ENCODE measurements at regions not wholly inside any gene's neighbourhood (a gene's known extent, or its start where the extent isn't known, plus 50 kb on each side); places are given as distances from the start of the nearest gene placed in this dataset.

GRCh38 chr11:120061036-120061760, 76.7 kb downstream of the TRIM29 start:
- H3K27me3 ChIP-seq (replicated peaks): no peaks in the 10 kb centered on the region
- peak; percentile 22 for DNase-seq
- in situ Hi-C loops (cut with HindIII; ENCODE audit: low pct_ligation_motif_present, low sequenced_read_pairs): no loop called here
- H3K4me3 ChIP-seq (ENCODE audit: low read depth, low read length): no peak overlapping the region
- H3K36me3 ChIP-seq (replicated peaks): no peaks in the 10 kb centered on the region
- no peak for TF ChIP-seq CTCF (IDR thresholded peaks at IDR 0.05; ENCODE audit: low read depth, low read length, missing control alignments)
- H3K27ac ChIP-seq: no peak overlapping the region

DNA sequence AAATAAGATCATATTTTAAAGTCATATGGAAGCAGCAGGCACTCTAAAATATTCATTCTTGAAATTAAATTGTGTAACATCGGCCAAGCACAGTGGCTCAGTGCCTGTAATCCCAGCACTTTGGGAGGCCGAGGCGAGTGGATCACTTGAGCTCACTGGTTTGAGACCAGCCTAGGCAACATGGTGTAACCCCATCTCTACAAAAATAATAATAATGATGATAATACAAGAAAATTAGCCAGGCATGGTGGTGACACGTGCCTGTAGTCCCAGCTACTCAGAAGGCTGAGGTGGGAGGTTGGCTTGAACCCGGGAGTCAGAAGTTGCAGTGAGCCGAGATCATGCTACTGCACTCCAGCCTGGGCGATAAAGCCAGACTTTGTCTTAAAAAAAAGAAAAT, 77.4 kb downstream of the TRIM29 start:
- in situ Hi-C loops (cut with HindIII; ENCODE audit: low pct_ligation_motif_present, low sequenced_read_pairs): no loop called here
- Histone ChIP-seq H3K27me3 (replicated peaks) (no peaks in the 10 kb centered on the region), H3K27ac (no peak overlapping the region), H3K4me3 (ENCODE audit: low read depth, low read length) (no peak overlapping the region), H3K36me3 (replicated peaks) (no peaks in the 10 kb centered on the region)
- no peak for TF ChIP-seq CTCF (IDR thresholded peaks at IDR 0.05; ENCODE audit: low read depth, low read length, missing control alignments)
- no peak for DNase-seq

DNA sequence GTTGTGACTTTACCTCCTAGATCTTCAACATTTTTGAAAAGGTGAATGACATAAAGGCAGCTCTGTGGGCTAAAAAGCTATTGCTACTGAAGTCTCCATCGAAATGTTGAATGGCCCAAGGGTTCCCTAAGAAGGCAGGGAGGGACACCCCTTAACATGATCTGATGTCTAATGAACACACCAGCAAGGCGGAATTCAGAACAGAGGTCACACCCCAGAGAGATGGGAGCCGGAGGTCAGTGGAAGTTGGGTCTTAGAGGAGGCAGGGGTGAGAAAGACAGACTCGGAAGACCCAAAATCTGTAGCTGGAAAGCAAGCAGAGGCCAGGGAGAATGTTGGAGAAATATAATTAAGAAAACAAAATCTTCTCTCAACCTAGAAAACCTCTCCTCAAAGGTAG, 79.0 kb downstream of the TRIM29 start:
- no peak overlapping the region for H3K27ac ChIP-seq
- TF ChIP-seq CTCF (IDR thresholded peaks at IDR 0.05; ENCODE audit: low read depth, low read length, missing control alignments): no peak
- H3K27me3 ChIP-seq (replicated peaks): no peaks in the 10 kb centered on the region
- H3K4me3 ChIP-seq (ENCODE audit: low read depth, low read length): no peak overlapping the region
- no peak for DNase-seq
- in situ Hi-C loops (cut with HindIII; ENCODE audit: low pct_ligation_motif_present, low sequenced_read_pairs): no loop called here
- H3K36me3 ChIP-seq (replicated peaks): no peaks in the 10 kb centered on the region

- in situ Hi-C loops (cut with HindIII; ENCODE audit: low pct_ligation_motif_present, low sequenced_read_pairs): no loop called here
- Histone ChIP-seq H3K27ac (no peak overlapping the region), H3K36me3 (replicated peaks) (no peaks in the 10 kb centered on the region), H3K4me3 (ENCODE audit: low read depth, low read length) (no peak overlapping the region), H3K27me3 (replicated peaks) (no peaks in the 10 kb centered on the region)
- TF ChIP-seq CTCF (IDR thresholded peaks at IDR 0.05; ENCODE audit: low read depth, low read length, missing control alignments): no peak
- peak; percentile 31 for DNase-seq
Observed at GRCh38 chr11:120057595-120058581, 80.0 kb downstream of the TRIM29 start.

DNA sequence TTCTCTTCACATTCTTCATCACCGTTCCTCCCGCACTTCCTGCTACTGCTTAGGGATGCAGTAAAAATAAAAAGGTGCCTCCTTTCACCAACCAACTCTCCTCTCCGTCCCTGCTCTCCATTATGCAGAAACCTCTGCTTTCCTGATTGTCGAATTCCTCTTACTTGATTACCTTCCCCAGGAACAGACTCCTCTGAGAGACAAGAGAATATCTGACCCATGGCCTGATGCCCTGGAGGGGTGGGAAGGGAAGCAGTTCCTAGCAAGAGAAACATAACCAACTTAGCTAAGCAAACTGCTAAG, 80.9 kb downstream of the TRIM29 start:
- no peak for DNase-seq
- no peak overlapping the region for H3K27ac ChIP-seq
- in situ Hi-C loops (cut with HindIII; ENCODE audit: low pct_ligation_motif_present, low sequenced_read_pairs): no loop called here
- no peaks in the 10 kb centered on the region for H3K36me3 ChIP-seq (replicated peaks)
- no peak overlapping the region for H3K4me3 ChIP-seq (ENCODE audit: low read depth, low read length)
- no peaks in the 10 kb centered on the region for H3K27me3 ChIP-seq (replicated peaks)
- no peak for TF ChIP-seq CTCF (IDR thresholded peaks at IDR 0.05; ENCODE audit: low read depth, low read length, missing control alignments)

All from brain microvascular endothelial cell (primary cell).